ENCODE measurements at regions not wholly inside any gene's neighbourhood (a gene's known extent, or its start where the extent isn't known, plus 50 kb on each side); places are given as distances from the start of the nearest gene placed in this dataset.

DNA sequence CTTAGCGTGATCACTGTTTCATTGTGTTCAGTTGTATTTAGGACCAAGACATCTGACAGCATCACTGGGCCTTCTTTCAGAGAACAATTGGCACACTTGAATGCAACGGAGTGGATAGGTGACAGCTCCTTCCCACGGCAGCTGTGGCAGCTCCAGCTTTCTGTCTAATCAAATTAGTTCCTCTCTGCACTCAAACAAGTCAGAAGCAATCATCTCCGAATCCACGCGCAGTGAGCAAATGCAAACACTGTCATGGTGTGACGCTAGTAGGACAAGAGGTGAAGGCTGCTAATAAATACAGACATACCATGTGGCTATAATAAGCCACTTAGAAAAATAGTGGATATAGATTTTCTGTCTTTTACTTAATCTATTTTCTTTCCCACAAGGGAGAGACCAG, 542.4 kb downstream of the ACTR3B start:
- H3K9ac ChIP-seq (ENCODE audit: low read length) = no peak overlapping the region
- H3K36me3 ChIP-seq (ENCODE audit: insufficient read depth, low read length) = no peaks in the 10 kb centered on the region
- H3K27me3 Mint-ChIP-seq (ENCODE audit: low read depth, unreplicated experiment) = no peaks in the 10 kb centered on the region
- H3K4me1 Mint-ChIP-seq (ENCODE audit: low read depth, unreplicated experiment) = no peaks in the 10 kb centered on the region
- H3K27ac ChIP-seq (ENCODE audit: low read depth, low read length) = no peak overlapping the region
- H2AFZ ChIP-seq (ENCODE audit: low read depth, low read length) = no peak overlapping the region
- no peak overlapping the region for H3K4me3 Mint-ChIP-seq (ENCODE audit: unreplicated experiment)
- no peak for TF ChIP-seq EZH2 (IDR thresholded peaks at IDR 0.05; ENCODE audit: insufficient read depth, low read length)
- TF ChIP-seq CTCF (IDR thresholded peaks at IDR 0.05; ENCODE audit: insufficient read depth, low read depth, low read length) = no peak
- peaks cover 6% of the 10 kb centered on the region for H3K9me3 ChIP-seq (ENCODE audit: insufficient read depth, low read depth, low read length)
- no peaks in the 10 kb centered on the region for H3K27me3 ChIP-seq (ENCODE audit: insufficient read depth, low read length)
- no peak overlapping the region for H3K4me3 ChIP-seq (ENCODE audit: insufficient read depth, low read depth, low read length)
- H3K36me3 Mint-ChIP-seq (ENCODE audit: low read depth, unreplicated experiment) = no peaks in the 10 kb centered on the region
- no peaks in the 10 kb centered on the region for H3K79me2 ChIP-seq (ENCODE audit: insufficient read depth, low read length)
- H3K9me3 Mint-ChIP-seq (ENCODE audit: unreplicated experiment) = peaks cover 9% of the 10 kb centered on the region
- no peaks in the 10 kb centered on the region for H3K4me1 ChIP-seq (ENCODE audit: insufficient read depth, low read length)
- no peak for FAIRE-seq
- no peak overlapping the region for H3K4me2 ChIP-seq (ENCODE audit: low read length)
- no peak overlapping the region for H3K27ac Mint-ChIP-seq (ENCODE audit: unreplicated experiment)
- no peak for DNase-seq (ENCODE audit: low read depth)
- no peaks in the 10 kb centered on the region for H4K20me1 ChIP-seq (ENCODE audit: insufficient read depth, low read length)

DNA sequence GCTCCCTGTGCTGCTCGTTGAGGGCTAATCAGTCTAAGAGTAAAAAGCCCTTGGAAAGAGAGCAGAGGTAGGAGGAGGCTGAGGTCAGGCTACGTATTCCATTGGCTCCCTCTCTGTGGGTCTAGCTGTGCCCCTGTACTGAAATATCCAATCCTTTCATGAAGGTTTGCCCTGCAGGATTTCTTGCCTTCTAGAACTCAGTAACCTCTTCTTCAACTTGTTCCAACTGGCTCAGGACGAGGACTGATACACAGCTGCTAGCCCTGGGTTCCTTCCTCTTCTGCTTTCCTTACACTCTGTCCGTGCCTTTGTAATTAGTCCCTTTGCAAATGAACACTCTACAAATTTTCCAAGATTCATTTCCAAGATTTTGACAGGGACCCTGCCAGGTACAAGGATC, 560.5 kb downstream of the ACTR3B start:
- no peak for TF ChIP-seq EZH2 (IDR thresholded peaks at IDR 0.05; ENCODE audit: insufficient read depth, low read length)
- no peak for TF ChIP-seq CTCF (IDR thresholded peaks at IDR 0.05; ENCODE audit: insufficient read depth, low read depth, low read length)

GRCh38 chr7:153320681-153321080, 561.1 kb downstream of the ACTR3B start:
- H3K4me1 ChIP-seq (ENCODE audit: insufficient read depth, low read length) = no peaks in the 10 kb centered on the region
- H3K27me3 ChIP-seq (ENCODE audit: insufficient read depth, low read length) = no peaks in the 10 kb centered on the region
- Mint-ChIP-seq H3K9me3 (ENCODE audit: unreplicated experiment) (peaks cover 16% of the 10 kb centered on the region), H3K4me3 (ENCODE audit: unreplicated experiment) (no peak overlapping the region), H3K36me3 (ENCODE audit: low read depth, unreplicated experiment) (no peaks in the 10 kb centered on the region), H3K27me3 (ENCODE audit: low read depth, unreplicated experiment) (no peaks in the 10 kb centered on the region), H3K4me1 (ENCODE audit: low read depth, unreplicated experiment) (no peaks in the 10 kb centered on the region), H3K27ac (ENCODE audit: unreplicated experiment) (no peak overlapping the region)
- H3K79me2 ChIP-seq (ENCODE audit: insufficient read depth, low read length) = no peaks in the 10 kb centered on the region
- no peaks in the 10 kb centered on the region for H4K20me1 ChIP-seq (ENCODE audit: insufficient read depth, low read length)
- no peak overlapping the region for H2AFZ ChIP-seq (ENCODE audit: low read depth, low read length)
- H3K27ac ChIP-seq (ENCODE audit: low read depth, low read length) = no peak overlapping the region
- H3K4me2 ChIP-seq (ENCODE audit: low read length) = no peak overlapping the region
- TF ChIP-seq EZH2 (IDR thresholded peaks at IDR 0.05; ENCODE audit: insufficient read depth, low read length) (no peak), CTCF (IDR thresholded peaks at IDR 0.05; ENCODE audit: insufficient read depth, low read depth, low read length) (no peak)
- peaks cover 9% of the 10 kb centered on the region for H3K9me3 ChIP-seq (ENCODE audit: insufficient read depth, low read depth, low read length)
- DNase-seq (ENCODE audit: low read depth) (no peak), FAIRE-seq (no peak)
- H3K4me3 ChIP-seq (ENCODE audit: insufficient read depth, low read depth, low read length) = no peak overlapping the region
- no peak overlapping the region for H3K9ac ChIP-seq (ENCODE audit: low read length)
- H3K36me3 ChIP-seq (ENCODE audit: insufficient read depth, low read length) = no peaks in the 10 kb centered on the region

More for the DNA sequence above, 560.5 kb downstream of the ACTR3B start:
- FAIRE-seq = no peak
- Mint-ChIP-seq H3K36me3 (ENCODE audit: low read depth, unreplicated experiment) (no peaks in the 10 kb centered on the region), H3K27me3 (ENCODE audit: low read depth, unreplicated experiment) (no peaks in the 10 kb centered on the region), H3K27ac (ENCODE audit: unreplicated experiment) (no peak overlapping the region), H3K9me3 (ENCODE audit: unreplicated experiment) (peaks cover 16% of the 10 kb centered on the region), H3K4me3 (ENCODE audit: unreplicated experiment) (no peak overlapping the region), H3K4me1 (ENCODE audit: low read depth, unreplicated experiment) (no peaks in the 10 kb centered on the region)
- Histone ChIP-seq H3K36me3 (ENCODE audit: insufficient read depth, low read length) (no peaks in the 10 kb centered on the region), H3K27me3 (ENCODE audit: insufficient read depth, low read length) (no peaks in the 10 kb centered on the region), H3K9ac (ENCODE audit: low read length) (no peak overlapping the region), H3K79me2 (ENCODE audit: insufficient read depth, low read length) (no peaks in the 10 kb centered on the region), H3K27ac (ENCODE audit: low read depth, low read length) (no peak overlapping the region), H2AFZ (ENCODE audit: low read depth, low read length) (no peak overlapping the region), H3K4me2 (ENCODE audit: low read length) (no peak overlapping the region), H4K20me1 (ENCODE audit: insufficient read depth, low read length) (no peaks in the 10 kb centered on the region), H3K4me3 (ENCODE audit: insufficient read depth, low read depth, low read length) (no peak overlapping the region), H3K4me1 (ENCODE audit: insufficient read depth, low read length) (no peaks in the 10 kb centered on the region), H3K9me3 (ENCODE audit: insufficient read depth, low read depth, low read length) (peaks cover 9% of the 10 kb centered on the region)
- DNase-seq (ENCODE audit: low read depth) = no peak
